Stimulated activated CD4-positive, alpha-beta T cell treated with anti-CD3 and anti-CD28 coated beads, Interleukin-1b, Interleukin-23, amount 100 ng/mL, for 48 hours (primary cell): ENCODE measurements at regions not wholly inside any gene's neighbourhood (a gene's known extent, or its start where the extent isn't known, plus 50 kb on each side); places are given as distances from the start of the nearest gene placed in this dataset.
"Not testable (repeated sequence)": the region's sequence is repeated elsewhere in the genome, so short reads cannot be mapped to it uniquely, and the experiment has no call there.

ENCODE experiments used
- DNase-seq: peaks from one replicate; pipeline ENCODE4 v3.0.0-alpha.2; 2020

GRCh38 chr6:19892260-19892659 lies 55.1 kb downstream of the ID4 start:
- no peak for DNase-seq

DNA sequence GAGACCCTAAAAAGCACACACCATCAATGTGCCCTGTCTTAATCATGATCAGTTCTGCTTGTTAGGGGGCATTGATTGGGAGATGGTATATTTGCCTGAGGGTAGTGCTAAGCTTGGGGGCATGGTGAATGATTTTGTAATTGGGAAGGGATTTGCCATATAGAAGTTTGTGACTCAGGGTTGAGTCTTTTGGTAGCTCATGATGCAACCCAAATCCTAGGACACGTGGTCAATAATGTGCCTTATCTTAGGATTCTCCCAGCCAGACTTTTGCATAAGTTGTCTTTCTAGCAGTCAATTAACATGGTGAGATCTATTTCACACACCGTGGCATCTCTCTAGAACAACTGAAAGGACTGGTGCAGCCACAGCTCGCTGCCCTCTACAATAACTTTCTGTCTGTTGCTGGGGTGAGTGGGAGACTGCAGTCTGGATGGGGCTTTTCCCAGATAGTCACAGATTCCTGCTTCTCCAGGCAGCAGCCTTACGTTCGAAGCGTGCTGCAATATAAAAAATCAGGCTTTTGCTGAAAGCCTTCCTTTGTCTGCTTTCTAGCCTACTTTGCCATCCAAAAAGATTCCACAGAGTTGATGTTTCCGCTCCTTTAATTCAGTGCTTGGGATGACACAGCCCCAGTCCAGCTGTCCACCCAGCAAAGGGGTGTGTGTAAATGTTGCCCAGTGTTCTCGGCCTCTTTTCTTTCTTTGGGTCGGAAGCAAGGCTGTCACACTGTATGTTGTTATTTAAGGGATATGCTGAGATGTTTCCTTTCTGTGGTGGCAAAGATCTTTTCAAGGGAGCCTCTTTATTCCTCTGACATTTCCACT lies 58.9 kb downstream of the ID4 start:
- no peak for DNase-seq

- no peak for DNase-seq
Observed at GRCh38 chr6:19896693-19897010, 59.5 kb downstream of the ID4 start.

- DNase-seq, result no peak
Observed at GRCh38 chr6:19898141-19898740, 61.1 kb downstream of the ID4 start.

GRCh38 chr6:19902201-19902600 lies 65.0 kb downstream of the ID4 start:
- no peak for DNase-seq

GRCh38 chr6:19904408-19904807 lies 67.2 kb downstream of the ID4 start:
- not testable (repeated sequence) for DNase-seq

DNA sequence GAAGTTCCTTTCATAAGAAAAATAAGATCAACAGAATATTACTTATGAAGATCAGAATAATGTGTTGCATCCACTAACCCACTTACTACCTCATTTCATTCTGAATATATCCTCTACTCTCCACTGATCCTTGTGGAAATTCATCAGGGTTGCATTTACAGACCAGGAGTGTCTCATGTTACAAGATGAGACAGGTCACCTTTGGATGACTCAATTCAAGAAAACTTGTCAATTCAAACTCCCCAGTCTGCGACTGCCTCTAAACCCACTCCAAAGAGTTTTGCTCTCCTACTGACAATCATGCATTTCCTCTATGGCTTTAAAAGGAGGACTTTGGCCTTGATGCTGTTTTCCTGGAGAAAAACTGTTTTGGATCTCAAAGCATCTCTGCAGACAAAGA lies 68.4 kb downstream of the ID4 start:
- no peak for DNase-seq

GRCh38 chr6:19906171-19906570 lies 69.0 kb downstream of the ID4 start:
- DNase-seq, result no peak

GRCh38 chr6:19911223-19911622 lies 74.1 kb downstream of the ID4 start:
- no peak for DNase-seq

DNA sequence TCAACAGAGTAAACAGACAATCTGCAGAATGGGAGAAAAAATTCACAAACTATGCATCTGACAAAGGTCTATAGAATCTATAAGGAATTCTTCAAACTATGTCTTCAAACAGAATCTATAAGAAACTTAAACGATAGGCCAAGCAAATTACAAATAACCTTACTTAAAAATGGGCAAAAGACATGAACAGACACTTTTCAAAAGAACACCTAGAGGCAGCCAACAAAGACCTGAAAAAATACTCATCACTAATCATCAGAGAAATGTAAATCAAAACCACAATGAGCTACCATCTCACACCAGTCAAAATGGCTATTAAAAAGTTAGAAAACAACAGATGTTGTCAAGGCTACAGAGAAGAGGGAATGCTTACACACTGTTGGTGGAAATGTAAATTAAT lies 81.3 kb downstream of the ID4 start:
- no peak for DNase-seq

DNA sequence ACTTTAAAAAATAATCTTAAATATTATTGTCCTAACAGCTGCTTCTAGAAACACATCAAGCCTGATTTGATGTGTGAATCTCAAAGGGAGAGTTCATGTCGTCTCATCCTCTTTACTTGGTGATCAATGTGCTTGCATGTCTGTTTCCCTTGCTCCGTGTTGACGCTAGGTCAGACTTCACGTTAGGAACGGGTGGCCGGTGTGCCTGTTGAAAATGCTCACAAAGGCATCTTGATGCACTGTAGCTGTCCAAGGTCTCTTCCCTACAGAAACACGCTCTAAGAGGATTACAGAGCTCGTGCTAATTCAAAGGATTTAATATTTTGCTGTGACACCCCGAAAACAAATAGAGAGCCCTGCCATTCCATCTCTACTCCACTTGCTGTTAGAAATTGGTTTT lies 84.6 kb downstream of the ID4 start:
- no peak for DNase-seq

- no peak for DNase-seq
Observed at GRCh38 chr6:19925533-19925932, 88.4 kb downstream of the ID4 start.

- DNase-seq, result no peak
Observed at GRCh38 chr6:19928461-19928860, 91.3 kb downstream of the ID4 start.

DNA sequence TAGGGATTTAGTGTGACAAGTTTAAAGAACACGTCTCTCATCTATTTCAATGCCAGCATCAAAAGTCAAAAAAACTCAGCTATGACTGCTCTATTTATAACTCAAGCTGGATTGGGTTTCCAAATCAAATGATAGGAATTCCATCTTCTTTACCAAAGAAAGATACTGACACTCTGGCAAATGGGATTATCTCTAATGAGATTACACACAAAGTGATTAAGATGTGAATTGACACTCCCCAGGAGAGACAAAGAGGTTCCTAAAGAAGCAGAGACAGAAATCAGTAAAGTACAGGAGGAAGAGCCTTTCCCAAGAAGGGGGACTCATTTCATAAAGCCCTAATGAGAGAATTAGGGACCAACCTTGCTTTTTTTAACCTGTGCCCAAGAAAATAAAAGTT lies 92.1 kb downstream of the ID4 start:
- DNase-seq, result no peak

DNA sequence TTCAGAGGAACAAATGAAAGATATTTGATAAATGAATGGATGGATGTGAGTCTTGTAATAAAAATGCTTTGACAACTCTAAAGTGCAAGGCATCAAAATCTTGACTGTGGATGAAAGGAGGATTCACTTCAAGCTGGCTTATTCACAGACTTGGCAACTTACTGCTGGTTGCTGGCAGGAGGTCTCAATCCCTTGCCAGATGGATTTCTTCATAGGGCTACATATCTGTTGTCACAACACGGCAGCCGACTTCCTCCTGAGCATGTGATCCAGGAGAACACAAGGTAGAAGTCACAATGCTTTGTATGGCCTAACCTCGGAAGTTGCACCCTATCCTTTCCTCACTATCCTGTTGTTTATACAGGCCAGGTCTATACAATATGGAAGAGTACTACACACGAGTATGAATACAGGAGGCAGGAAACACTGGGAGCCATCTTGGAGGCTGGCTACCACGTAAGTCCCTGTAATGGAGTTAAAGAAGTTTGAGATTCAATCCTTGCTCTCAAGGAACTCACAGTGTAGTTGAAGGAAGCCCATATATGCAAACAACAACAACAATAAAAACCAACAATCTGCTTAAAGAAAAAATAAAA lies 97.9 kb downstream of the ID4 start:
- no peak for DNase-seq

GRCh38 chr6:19939321-19939720 lies 102.2 kb downstream of the ID4 start:
- DNase-seq, result not testable (repeated sequence)

DNA sequence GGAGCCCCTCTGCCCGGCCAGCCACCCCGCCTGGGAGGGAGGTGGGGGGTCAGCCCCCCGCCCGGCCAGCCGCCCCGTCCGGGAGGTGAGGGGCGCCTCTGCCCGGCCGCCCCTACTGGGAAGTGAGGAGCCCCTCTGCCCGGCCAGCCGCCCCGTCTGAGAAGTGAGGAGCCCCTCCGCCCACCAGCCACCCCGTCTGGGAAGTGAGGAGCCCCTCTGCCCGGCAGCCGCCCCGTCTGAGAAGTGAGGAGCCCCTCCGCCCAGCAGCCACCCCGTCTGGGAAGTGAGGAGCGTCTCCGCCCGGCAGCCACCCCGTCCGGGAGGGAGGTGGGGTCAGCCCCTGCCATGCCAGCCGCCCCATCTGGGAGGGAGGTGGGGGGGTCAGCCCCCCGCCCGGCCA lies 102.8 kb downstream of the ID4 start:
- not testable (repeated sequence) for DNase-seq

DNA sequence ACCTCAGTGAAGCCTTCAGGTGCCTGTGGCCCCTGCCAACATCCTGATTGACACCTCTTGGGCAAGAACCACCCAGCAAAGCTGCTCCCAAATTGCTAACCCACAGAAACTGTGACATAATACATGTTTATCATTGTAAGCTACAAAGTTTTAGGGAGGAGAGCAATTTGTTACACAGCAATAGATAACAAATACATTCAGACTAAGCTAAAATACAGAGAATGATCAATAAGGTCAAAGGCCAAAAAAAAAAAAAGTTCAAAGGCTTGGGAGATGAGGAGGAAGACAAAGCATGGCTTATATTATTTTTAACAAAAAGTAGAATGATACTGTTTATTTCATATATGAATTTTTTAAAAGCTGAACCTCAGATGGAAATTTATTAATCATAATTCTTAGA lies 105.9 kb downstream of the ID4 start:
- DNase-seq, result no peak

DNA sequence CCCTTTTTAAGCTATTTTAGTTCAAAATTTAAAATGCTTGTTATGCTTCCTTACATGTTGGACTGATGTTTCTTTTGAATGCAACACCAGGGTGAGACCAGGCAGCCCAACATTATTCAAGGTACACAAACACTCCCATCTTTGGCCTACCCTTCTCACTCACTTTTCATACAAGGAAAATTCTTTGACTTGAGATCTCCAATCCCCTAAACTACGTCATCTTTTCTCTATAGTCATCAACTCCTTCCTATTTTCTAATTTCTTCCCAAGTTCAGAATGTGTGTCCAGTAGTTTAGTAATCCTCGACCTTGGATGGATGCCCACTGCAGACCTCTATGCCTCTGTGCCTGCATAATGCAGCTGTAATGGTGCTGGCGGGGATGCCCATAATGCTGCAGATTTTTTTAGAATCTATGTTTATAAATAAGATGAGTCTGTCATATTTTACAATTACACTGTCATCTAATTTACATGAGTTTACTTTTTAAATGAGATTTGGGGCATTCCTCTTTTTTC lies 108.7 kb downstream of the ID4 start:
- no peak for DNase-seq

- no peak for DNase-seq
Observed at GRCh38 chr6:19949155-19949554, 112.0 kb downstream of the ID4 start.

DNA sequence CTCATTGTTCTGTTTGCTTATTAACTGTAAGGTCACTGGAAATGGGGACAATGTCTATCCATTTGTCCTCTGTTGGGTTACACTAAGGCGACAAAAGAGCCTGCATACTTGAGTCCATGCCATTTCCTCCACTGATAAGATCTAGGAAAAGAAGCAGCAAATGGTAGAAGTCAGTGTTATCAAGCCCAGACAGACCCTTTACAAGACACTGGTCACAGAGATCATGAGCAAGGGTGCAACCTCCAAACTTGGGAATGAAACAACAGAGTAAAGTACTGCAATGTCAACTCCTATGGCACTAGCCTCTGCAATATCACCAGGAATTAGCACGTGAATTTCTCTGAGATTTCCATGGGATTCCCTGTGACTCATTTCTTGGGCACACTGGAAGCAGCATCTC lies 126.9 kb downstream of the ID4 start:
- no peak for DNase-seq

GRCh38 chr6:19968201-19968600 lies 131.0 kb downstream of the ID4 start:
- DNase-seq, result no peak

DNA sequence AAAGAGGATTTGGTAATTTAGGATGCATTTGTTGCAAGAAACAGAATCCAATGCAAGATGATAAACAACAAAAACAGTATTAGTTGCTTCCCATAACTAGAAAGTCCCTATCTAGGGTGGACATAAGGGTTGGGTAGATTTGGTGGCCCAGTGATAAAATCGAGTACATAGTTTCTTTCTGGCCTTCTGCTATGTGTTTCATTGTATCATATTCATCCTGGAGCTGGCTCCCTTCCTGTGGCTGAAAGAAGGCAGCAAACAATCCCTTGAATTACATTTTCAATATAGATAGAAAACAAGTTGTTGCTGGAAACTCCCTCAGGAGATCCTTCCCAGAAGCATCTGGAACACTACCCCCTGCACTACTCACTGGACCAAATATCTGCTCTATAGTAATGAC lies 135.1 kb downstream of the ID4 start:
- no peak for DNase-seq

- no peak for DNase-seq
Observed at GRCh38 chr6:19976411-19977129, 139.4 kb downstream of the ID4 start.
